Epithelial cell of proximal tubule (primary cell): ENCODE measurements at regions not wholly inside any gene's neighbourhood (a gene's known extent, or its start where the extent isn't known, plus 50 kb on each side); places are given as distances from the start of the nearest gene placed in this dataset.

Experiments
- DNase-seq: peaks from one replicate; pipeline ENCODE4 v3.0.0-alpha.2; 2011; ENCODE audit warnings: low read depth
- H3K4me3 ChIP-seq: 2 replicates; pipeline ENCODE4 v1.5.1; 2011; ENCODE audit warnings: low read depth, mild to moderate bottlenecking, low read length
- CTCF ChIP-seq: conservative IDR thresholded peaks from 2 replicates; pipeline ENCODE4 v1.5.1; 2012; ENCODE audit warnings: low read depth, mild to moderate bottlenecking, low read length

- TF ChIP-seq CTCF = no peak
- no peak overlapping the region for H3K4me3 ChIP-seq
- no peak for DNase-seq
Observed at GRCh38 chr14:94685166-94685581, 73.0 kb downstream of the SERPINA3 start.

- H3K4me3 ChIP-seq = no peak overlapping the region
- DNase-seq = no peak
- TF ChIP-seq CTCF = no peak
Observed at GRCh38 chr14:94682736-94683135, 70.5 kb downstream of the SERPINA3 start.

GRCh38 chr14:94682061-94682516 is 69.9 kb downstream of the SERPINA3 start:
- no peak for TF ChIP-seq CTCF
- H3K4me3 ChIP-seq = no peak overlapping the region
- DNase-seq = no peak

GRCh38 chr14:94681300-94682060 is 69.3 kb downstream of the SERPINA3 start:
- H3K4me3 ChIP-seq = no peak overlapping the region
- TF ChIP-seq CTCF = peak; percentile 89
- peak; percentile 16 for DNase-seq

- TF ChIP-seq CTCF = no peak
- no peak for DNase-seq
- H3K4me3 ChIP-seq = no peak overlapping the region
Observed at GRCh38 chr14:94680862-94681288, 68.7 kb downstream of the SERPINA3 start.

- H3K4me3 ChIP-seq = no peak overlapping the region
- no peak for TF ChIP-seq CTCF
- no peak for DNase-seq
Observed at GRCh38 chr14:94679937-94680861, 68.0 kb downstream of the SERPINA3 start.
